GM18909 (cell line): ENCODE measurements at regions not wholly inside any gene's neighbourhood (a gene's known extent, or its start where the extent isn't known, plus 50 kb on each side); places are given as distances from the start of the nearest gene placed in this dataset.

ENCODE experiments used
- ATAC-seq: cut with Tn5 transposase; IDR thresholded peaks from one replicate; pipeline ENCODE4 v1.9.1; 2021; ENCODE audit warnings: mild to moderate bottlenecking; ENCODE audit not compliant: unreplicated experiment, poor library complexity

- ATAC-seq = no peak
These were observed 662.3 kb upstream of the CAMK1G start for GRCh38 chr1:208921259-208921658.

GRCh38 chr1:208923456-208923855 lies 660.1 kb upstream of the CAMK1G start:
- no peak for ATAC-seq

- ATAC-seq = no peak
These were observed 659.4 kb upstream of the CAMK1G start for GRCh38 chr1:208923946-208924720.

- no peak for ATAC-seq
These were observed 658.6 kb upstream of the CAMK1G start for GRCh38 chr1:208924928-208925327.

GRCh38 chr1:208928349-208929010 lies 655.0 kb upstream of the CAMK1G start:
- ATAC-seq = no peak

GRCh38 chr1:208929575-208929974 lies 653.9 kb upstream of the CAMK1G start:
- no peak for ATAC-seq

DNA sequence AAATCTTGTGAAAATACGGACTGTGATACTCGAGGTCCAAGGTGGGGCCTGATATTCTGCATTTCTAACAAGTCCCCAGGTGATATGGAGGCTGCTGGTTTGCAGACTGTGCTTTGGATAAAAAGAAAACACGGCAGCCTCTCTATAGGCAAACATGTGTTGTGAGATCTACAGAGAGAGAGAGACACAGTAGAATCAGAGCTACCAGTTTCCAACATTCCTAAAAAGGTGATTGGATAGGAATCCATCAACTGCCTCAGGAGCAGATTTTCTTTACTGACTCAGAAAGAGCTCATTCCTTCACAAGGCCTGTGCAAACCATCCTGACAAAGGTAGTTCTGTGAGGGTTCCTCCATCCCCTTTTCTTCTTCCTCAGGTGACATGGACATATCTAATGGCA lies 651.6 kb upstream of the CAMK1G start:
- no peak for ATAC-seq

GRCh38 chr1:208933984-208934525 lies 649.5 kb upstream of the CAMK1G start:
- ATAC-seq = no peak

DNA sequence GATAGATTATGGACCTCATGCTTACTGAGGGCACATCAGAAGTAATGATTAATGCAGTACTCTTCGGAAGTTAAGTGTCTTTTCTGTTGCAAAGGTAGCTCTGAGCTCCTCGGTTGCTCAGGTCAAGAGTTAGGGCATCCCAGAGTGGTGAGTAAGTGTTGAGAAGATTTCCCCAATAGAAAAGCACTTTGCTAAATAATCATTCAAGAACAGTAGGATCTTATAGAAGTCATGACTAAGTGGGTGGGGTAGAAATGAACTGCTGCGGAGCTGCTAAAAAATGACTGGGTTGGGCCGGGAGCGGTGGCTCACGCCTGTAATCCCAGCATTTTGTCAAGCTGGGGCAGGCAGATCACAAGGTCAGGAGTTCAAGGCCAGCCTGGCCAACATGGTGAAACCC lies 648.6 kb upstream of the CAMK1G start:
- no peak for ATAC-seq

DNA sequence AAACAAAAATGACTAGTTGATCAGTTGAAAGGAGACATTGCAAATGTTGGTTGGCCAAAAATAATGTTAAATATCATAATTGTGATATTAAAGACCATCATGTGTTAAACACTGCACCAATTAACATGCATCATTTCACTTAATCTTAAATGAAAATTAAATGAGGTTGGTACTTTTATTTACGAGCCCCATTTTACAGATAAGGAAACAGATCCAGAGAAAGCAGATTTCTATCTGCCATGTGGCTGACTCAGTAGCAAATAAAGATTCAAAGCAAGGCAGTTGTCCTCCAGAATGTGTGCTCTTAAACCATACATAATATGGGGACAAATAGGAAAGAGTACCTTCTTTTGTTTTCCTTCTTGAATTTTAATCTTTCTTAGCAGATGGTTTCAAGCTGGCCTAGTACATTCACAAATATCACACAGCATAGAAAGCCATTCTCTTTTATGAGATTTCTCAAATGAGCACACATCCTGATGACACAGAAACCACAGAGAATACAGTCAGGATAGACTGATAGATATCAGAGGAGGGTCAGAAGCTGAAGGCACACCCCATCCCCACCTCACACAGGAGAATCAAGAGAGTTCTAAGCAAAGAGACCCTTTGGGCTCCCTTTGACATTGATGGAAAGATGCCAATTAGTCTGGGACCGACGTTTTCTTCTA lies 647.9 kb upstream of the CAMK1G start:
- no peak for ATAC-seq

DNA sequence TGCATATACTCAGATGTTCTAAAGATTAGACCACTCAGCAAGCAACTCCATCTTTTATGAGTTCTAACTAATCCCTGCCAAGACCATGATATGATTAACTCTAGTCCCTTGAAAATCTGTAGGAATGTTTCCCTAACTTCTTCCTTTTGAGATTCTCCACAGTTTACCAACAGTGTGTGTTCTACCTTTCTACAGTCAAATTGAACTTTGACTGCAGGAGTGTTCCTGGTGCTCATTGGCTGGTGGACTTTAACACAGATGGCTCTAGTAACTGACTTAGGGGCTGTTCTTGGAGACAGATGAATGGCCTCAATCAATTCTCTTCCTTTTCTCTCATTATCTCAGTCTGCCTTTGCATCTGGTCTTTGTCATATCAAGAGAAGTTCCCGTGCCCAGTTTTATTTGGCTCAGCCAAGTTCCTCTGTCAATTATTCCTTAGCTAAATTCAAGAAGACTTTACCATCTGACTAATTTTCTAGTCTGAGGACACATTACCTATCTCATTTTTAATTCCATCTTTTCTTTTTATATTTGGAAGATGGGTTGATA lies 643.9 kb upstream of the CAMK1G start:
- no peak for ATAC-seq

DNA sequence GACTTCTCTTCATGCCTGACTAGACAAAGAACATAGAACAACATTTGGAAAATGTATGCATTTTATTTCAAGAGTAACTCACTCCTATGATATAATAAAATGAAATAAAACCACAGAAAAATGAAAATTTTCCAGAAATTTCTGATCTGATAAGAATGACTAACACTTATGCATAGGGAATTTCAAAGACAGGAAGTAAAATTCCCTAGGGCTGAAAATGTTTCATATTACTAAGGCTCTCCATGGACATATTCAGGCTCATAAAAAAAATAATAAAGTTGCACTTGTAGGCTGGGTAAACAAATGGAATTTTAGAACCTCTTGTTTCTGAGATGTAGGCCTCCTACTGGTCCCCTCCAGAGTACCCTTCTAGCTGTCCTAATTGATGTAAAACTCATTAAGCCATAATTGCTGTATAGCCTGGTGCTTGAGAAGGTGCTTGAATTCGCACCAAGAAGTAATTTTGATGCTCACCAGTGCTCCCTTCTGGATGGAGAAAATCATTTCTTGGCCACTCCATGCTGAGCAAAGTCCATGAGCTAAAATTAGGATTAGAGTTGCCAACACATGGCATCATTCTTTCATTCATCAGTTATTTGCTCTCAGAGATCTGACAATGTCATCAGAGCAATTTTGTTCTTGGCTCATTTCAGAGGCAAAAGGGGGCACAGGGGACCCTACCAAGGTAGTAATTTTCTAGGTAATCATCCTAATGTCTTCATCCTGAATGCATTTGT lies 641.0 kb upstream of the CAMK1G start:
- ATAC-seq = no peak

GRCh38 chr1:208943291-208943690 lies 640.2 kb upstream of the CAMK1G start:
- no peak for ATAC-seq

GRCh38 chr1:208944981-208945451 lies 638.5 kb upstream of the CAMK1G start:
- ATAC-seq = no peak

DNA sequence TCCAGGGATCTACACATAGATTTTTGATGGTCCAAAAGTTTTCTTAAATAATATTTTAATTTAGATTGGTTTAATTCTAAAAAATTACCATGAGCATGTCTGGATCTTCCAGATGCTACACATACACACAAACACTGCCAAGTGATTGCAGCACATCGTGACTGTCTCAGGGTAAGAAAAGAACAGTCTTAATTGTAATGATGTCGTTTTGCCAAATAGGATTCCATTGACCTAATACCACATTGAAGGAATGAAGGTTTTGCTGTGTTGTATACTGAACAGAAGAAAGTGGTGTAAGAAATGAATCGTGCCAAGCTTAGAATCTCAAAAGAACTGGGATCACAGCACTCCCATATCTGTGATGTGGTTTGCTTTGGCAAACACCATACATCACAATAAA lies 633.3 kb upstream of the CAMK1G start:
- ATAC-seq = no peak

GRCh38 chr1:208951026-208951525 lies 632.4 kb upstream of the CAMK1G start:
- ATAC-seq = no peak

DNA sequence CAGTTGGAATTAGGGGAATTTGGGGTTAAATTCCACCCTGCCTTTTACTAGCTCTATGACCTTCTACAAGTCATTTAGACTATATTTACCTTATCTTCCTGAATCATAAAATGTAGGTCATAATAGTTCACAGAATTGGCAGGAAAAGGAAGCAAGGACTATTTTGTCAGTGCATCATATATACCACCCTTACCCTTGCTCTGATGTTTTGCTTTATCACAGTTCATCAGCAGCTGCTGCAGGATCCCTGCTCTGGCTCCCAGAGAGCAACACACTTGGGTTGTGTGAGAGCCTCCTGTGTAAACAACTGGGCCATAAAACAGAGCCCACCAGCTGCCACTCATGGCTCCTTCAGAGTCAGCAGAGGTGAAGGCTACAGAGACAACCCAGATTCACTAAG lies 631.6 kb upstream of the CAMK1G start:
- ATAC-seq = no peak

DNA sequence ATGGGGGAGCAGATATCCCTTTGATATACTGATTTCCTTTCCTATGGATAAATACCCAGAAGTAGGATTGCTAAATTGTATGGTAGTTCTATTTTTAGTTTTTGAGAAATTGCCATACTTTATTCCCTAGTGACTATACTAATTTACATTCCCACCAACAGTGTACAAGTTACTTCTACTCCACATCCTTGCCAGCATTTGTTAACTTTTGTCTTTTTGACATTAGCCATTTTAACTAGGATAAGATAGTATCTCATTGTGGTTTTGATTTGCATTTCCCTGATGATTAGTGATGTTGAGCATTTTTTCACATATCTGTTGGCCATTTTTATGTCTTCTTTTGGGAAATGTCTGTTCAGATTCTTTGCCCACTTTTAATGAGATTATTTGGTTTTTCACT lies 620.6 kb upstream of the CAMK1G start:
- no peak for ATAC-seq

- ATAC-seq = no peak
These were observed 618.2 kb upstream of the CAMK1G start for GRCh38 chr1:208965351-208965750.

- no peak for ATAC-seq
These were observed 616.2 kb upstream of the CAMK1G start for GRCh38 chr1:208967334-208967733.
